Ovary (tissue), 7 donors: ENCODE measurements at regions not wholly inside any gene's neighbourhood (a gene's known extent, or its start where the extent isn't known, plus 50 kb on each side); places are given as distances from the start of the nearest gene placed in this dataset.

Experiments
- DNase-seq, 5 donors: peaks; one replicate each; pipeline ENCODE4 v3.0.0-alpha.2; 2019 to 2020
- H3K27ac ChIP-seq, 2 donors: fragments of 200-600 bp; one replicate each; pipeline versions ENCODE4 v1.5.1 to v1.8.0; 2019 to 2022
- H3K27me3 ChIP-seq: fragments of 200-600 bp; one replicate; pipeline ENCODE4 v1.8.0; 2022
- H3K36me3 ChIP-seq: fragments of 200-600 bp; sonication (generic); one replicate; pipeline ENCODE4 v1.5.1; 2019
- H3K4me1 ChIP-seq: one replicate; pipeline ENCODE4 v1.8.1; 2013; ENCODE audit warnings: mild to moderate bottlenecking, moderate library complexity; ENCODE audit not compliant: insufficient read depth
- H3K4me3 ChIP-seq: fragments of 200-600 bp; sonication (generic); one replicate; pipeline ENCODE4 v1.5.1; 2017
- H3K9me3 ChIP-seq, 2 donors: fragments of 200-600 bp in 1 of 2; sonication (generic) in 1 of 2; one replicate each; pipeline versions ENCODE4 v1.5.1 to v1.8.1; 2013 to 2019; ENCODE audit warnings: mild to moderate bottlenecking in 1 of 2, moderate library complexity in 1 of 2
- CTCF ChIP-seq, 3 donors: fragments of 450-650 bp in 2 of 3; fragments of 200-600 bp in 1 of 3; IDR thresholded peaks; one replicate each; pipeline versions ENCODE4 v1.5.1 to v1.8.0; 2016 to 2022; ENCODE audit warnings: antibody characterized with exemption in 3 of 3, mild to moderate bottlenecking in 1 of 3
- EP300 ChIP-seq: sonication (generic); formaldehyde crosslinking; IDR thresholded peaks from one replicate; pipeline ENCODE4 v1.6.1; 2017; ENCODE audit warnings: antibody characterized with exemption
- POLR2A ChIP-seq: fragments of 450-650 bp; IDR thresholded peaks from one replicate; pipeline ENCODE4 v1.6.1; 2017; ENCODE audit warnings: antibody characterized with exemption, mild to moderate bottlenecking, moderate library complexity
- WGBS, 3 donors: extraction: QIAGEN DNeasy Blood & Tissue Kit in 1 of 3; methylation state at CpG; one replicate each; pipeline versions ENCODE4 v1.1.5 to v1.1.7; 2013 to 2017; 5-methylcytosine and 5-hydroxymethylcytosine counted together
- intact Hi-C, 4 donors: fragments of 100-400 bp; cut with DNase I; formaldehyde crosslinking; loops; one replicate each; pipeline versions ENCODE4 v1.11.0 to v1.15.1; 2022 to 2023
- donor health status: DM: no; HTN: no; CAD: no; lungs with moderate emphysema.
- donor health status: DM: no; HTN: no; CAD: no.
- donor health status: Bipolar disorder and iron deficiency.
- donor health status: DM: no; HTN: no; CAD: no.
- donor health status: DM: yes; HTN: yes; CAD: no.

GRCh38 chr16:52379551-52379950, 167.4 kb downstream of the TOX3 start:
- 88 to 92% (median 90%) methylated on average over 1 of the region's 1 CpG for WGBS, 3 donors
- Histone ChIP-seq H3K9me3 (no peaks in the 10 kb centered on the region), H3K27me3 (no peaks in the 10 kb centered on the region), H3K4me1 (no peaks in the 10 kb centered on the region), H3K27ac (no peak overlapping the region), H3K36me3 (no peaks in the 10 kb centered on the region), H3K4me3 (no peak overlapping the region)
- intact Hi-C loops = no loop called here
- TF ChIP-seq POLR2A (no peak), EP300 (no peak), CTCF (IDR thresholded peaks at IDR 0.05) (no peak)
- DNase-seq = no peak

DNA sequence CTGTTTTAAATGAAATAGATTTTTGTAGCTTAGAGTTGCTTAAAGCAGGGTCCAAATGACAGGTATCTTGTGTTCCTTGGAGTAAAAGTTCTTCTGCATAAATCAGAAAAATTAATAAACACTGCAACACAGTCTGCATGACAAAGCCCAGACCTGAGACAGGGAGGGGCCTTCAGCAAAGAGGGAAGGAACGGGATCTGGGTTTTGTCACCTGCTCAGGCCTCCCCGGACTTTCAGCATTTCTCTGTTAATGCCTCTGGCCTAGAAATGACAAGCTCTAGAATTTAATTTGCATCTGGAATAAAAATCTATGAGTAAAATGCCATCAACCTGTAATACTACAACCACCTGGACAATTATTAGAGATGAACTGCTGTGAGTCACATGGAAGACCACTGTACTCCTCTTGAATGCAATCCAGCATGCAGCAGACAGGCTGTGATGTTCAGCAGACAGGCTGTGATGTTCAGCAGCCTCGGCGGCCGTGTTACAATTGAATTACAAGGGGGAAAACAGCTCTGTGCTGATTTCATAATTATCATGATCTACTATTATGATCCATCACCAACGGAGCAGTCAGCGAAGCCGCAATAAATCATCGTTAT, 170.2 kb downstream of the TOX3 start:
- 39 to 47% (median 41%) methylated on average over 9 of the region's 9 CpGs for WGBS, 3 donors
- H3K27me3 ChIP-seq = no peaks in the 10 kb centered on the region
- intact Hi-C loops = no loop called here
- H3K27ac ChIP-seq = no peak overlapping the region
- H3K36me3 ChIP-seq = no peaks in the 10 kb centered on the region
- TF ChIP-seq EP300 (no peak), POLR2A (no peak), CTCF (IDR thresholded peaks at IDR 0.05) (no peak)
- H3K4me3 ChIP-seq = no peak overlapping the region
- no peak for DNase-seq
- no peaks in the 10 kb centered on the region for H3K4me1 ChIP-seq
- H3K9me3 ChIP-seq = no peaks in the 10 kb centered on the region

- Histone ChIP-seq H3K36me3 (no peaks in the 10 kb centered on the region), H3K4me3 (no peak overlapping the region), H3K4me1 (no peaks in the 10 kb centered on the region), H3K9me3 (no peaks in the 10 kb centered on the region), H3K27ac (no peak overlapping the region), H3K27me3 (no peaks in the 10 kb centered on the region)
- TF ChIP-seq EP300 = no peak
- TF ChIP-seq POLR2A = no peak
- no peak for TF ChIP-seq CTCF (IDR thresholded peaks at IDR 0.05)
- intact Hi-C loops = no loop called here
- no peak for DNase-seq
Observed at GRCh38 chr16:52372313-52372712, 174.6 kb downstream of the TOX3 start.

DNA sequence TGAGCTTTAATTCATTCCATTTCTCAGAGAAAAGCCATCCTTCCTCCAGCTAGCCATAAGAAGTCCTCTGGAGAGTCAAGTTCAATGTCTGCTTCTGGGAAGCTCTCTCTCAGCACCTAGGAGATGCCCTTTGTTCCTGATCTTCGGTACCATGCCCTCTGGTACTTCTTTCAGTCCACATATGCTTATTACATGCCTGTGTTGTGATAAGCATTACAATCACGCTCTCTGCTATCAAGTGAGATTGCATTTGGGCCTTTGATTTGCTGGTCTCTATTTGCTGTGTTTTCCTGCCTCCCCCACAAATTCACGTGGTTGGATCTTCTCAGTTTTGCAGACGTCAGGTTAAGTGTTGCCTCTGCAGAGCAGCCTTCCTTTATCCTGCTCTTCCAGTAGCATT, 178.1 kb downstream of the TOX3 start:
- no peak for DNase-seq
- intact Hi-C loops = no loop called here
- 18 to 29% (median 24%) methylated on average over 4 of the region's 4 CpGs for WGBS, 3 donors
- Histone ChIP-seq H3K9me3 (no peaks in the 10 kb centered on the region), H3K4me1 (no peaks in the 10 kb centered on the region), H3K36me3 (no peaks in the 10 kb centered on the region), H3K4me3 (no peak overlapping the region), H3K27ac (no peak overlapping the region), H3K27me3 (no peaks in the 10 kb centered on the region)
- TF ChIP-seq EP300 (no peak), POLR2A (no peak), CTCF (IDR thresholded peaks at IDR 0.05) (no peak)

GRCh38 chr16:52367821-52368220, 179.1 kb downstream of the TOX3 start:
- intact Hi-C loops = no loop called here
- Histone ChIP-seq H3K27ac (no peak overlapping the region), H3K36me3 (no peaks in the 10 kb centered on the region), H3K4me1 (no peaks in the 10 kb centered on the region), H3K9me3 (no peaks in the 10 kb centered on the region), H3K4me3 (no peak overlapping the region), H3K27me3 (no peaks in the 10 kb centered on the region)
- DNase-seq = no peak
- 40 to 53% (median 46%) methylated on average over 2 of the region's 2 CpGs for WGBS, 3 donors
- TF ChIP-seq CTCF (IDR thresholded peaks at IDR 0.05) (no peak), POLR2A (no peak), EP300 (no peak)
